ENCODE measurements at regions not wholly inside any gene's neighbourhood (a gene's known extent, or its start where the extent isn't known, plus 50 kb on each side); places are given as distances from the start of the nearest gene placed in this dataset.
"Not testable (repeated sequence)": the region's sequence is repeated elsewhere in the genome, so short reads cannot be mapped to it uniquely, and the experiment has no call there.

GRCh38 chr3:94336046-94336753 is 273.3 kb downstream of the NSUN3 start:
- no peak for DNase-seq

- no peak for DNase-seq
Observed at GRCh38 chr3:94345101-94345500, 282.2 kb downstream of the NSUN3 start.

DNA sequence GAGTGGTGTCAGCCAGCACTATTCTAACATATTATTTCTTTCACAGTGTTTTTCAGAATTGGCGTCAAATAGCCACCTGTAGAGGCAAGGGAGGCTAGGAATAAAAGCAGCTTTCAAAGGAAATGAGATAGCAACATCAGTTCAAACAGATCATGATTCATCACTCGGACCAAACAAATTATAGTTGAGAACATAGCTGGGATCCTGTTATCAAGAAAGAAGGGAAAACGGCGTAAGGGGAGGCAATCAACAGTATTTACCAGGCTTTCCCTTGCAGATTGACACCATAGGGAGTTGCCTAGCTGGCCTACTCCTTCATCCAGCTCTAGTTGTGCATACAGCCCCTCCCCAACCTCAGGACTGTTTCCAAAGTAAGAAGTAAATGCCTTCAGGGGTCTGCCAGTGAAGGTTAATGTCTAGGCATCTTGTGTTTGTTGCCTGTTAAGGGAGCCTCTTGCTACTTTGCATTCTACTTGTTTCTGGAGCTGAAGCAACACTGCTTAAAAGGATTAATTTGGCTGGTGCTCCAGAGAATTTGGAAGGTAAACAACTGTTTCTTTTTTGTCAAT is 286.5 kb downstream of the NSUN3 start:
- DNase-seq, result no peak

GRCh38 chr3:94356581-94356980 is 293.7 kb downstream of the NSUN3 start:
- no peak for DNase-seq

- no peak for DNase-seq
Observed at GRCh38 chr3:94359996-94360395, 297.1 kb downstream of the NSUN3 start.

DNA sequence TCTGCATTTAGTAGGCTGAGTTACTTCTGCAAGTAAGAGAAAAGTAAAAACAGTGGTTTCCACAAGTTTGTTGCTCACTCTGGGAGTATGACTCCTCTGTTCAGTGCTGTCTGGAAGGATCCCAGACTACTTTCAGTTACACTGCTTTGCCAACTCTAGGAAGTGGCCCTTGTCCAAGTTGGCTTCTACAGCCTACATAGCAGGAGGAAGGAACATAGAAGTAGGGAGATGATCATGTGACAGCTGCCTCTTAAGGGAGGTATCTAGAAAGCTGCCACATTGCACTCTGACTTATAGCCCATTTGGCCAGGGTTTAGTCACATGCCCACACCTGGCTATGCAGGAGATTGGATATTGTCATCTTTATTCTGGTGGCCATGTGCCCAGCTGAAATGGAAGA is 298.1 kb downstream of the NSUN3 start:
- no peak for DNase-seq

GRCh38 chr3:94362393-94362792 is 299.5 kb downstream of the NSUN3 start:
- DNase-seq, result no peak

DNA sequence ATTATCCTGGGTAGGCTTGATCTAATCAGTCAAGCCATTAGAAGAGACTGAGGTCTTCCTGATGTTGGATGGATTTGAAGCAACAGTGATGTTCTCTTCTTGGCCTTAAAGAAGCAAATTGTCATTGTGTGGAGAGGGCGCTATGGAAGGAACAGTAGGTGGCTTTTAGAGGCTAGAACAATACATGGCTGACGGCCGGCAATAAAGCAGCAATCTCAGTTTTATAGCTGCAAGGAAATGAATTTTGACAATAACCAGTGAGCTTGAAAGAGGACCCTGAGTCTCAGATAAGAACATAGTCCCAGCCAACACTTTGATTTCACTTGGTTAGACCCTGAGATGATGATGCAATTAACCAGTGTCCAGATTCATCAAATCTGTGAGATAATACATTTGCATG is 302.1 kb downstream of the NSUN3 start:
- DNase-seq, result no peak

DNA sequence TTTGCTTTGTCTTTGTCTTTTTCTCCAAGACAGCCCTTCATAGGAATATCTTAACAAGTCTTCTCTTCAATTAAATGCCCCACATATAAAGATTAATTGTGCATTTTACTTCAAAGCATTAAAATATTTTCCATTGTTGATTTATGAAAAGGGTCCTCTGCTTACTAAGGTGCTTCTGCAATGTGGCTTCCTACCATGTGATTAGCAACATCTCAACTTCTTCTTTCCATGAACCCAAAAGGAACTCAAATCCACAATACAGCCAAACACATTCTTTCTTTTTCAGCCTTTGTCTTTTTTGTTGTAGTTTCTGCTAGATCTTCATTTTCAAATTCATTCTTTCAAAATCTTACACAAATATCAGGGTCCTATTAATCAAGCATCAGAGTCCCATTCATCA is 309.2 kb downstream of the NSUN3 start:
- DNase-seq, result no peak

GRCh38 chr3:94373456-94373855 is 310.6 kb downstream of the NSUN3 start:
- no peak for DNase-seq

- DNase-seq, result no peak
Observed at GRCh38 chr3:94374439-94375161, 311.7 kb downstream of the NSUN3 start.

DNA sequence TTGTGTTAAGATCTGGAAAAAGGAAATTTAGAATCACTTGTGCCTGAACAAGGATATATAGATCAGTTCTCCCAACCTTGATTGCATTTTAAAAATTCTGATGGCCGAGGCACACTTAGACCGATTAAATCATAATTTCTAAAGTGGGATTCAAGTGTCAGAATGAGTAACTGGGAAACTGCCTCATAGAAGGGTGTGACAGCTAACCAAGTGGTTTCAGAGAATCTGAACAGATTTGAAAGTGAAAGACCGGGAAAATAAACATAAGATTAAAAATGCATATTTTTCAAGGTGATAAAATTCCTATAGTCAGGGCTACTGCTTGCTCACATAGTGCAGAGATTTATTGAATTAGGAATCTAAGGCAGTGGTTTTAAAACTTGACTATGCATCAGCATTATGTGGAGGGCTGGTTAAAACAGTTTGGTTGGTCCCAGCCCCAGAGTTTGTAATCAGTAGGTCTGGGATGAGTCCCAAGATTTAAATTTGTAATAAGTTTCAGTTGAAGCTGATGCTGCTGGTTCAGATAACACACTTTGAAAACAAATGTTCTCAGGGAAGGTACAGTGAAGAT is 314.3 kb downstream of the NSUN3 start:
- not testable (repeated sequence) for DNase-seq

- DNase-seq, result not testable (repeated sequence)
Observed at GRCh38 chr3:94377863-94378262, 315.0 kb downstream of the NSUN3 start.

- DNase-seq, result no peak
Observed at GRCh38 chr3:94378322-94378721, 315.5 kb downstream of the NSUN3 start.

- DNase-seq, result no peak
Observed at GRCh38 chr3:94379264-94379663, 316.4 kb downstream of the NSUN3 start.

- no peak for DNase-seq
Observed at GRCh38 chr3:94394885-94395284, 332.0 kb downstream of the NSUN3 start.

- no peak for DNase-seq
Observed at GRCh38 chr3:94395851-94396250, 333.0 kb downstream of the NSUN3 start.

DNA sequence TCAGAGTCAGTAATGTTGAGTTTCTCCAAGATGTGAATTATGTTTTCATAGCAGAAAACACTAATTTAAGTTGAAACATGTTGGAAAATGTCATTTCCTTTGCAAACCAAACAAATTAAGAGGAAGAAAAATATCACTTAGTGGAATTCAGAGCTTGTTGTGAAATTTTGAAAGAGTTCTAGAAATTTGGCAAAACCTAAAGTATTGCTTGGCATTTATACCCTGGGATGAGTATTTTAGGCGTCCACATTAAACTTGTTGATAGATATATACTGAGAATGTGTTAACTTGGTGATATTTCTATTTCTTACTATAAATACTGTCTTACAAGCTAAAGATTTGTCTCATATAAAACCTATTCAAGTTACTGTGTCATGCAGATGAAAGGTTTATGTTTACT is 335.2 kb downstream of the NSUN3 start:
- no peak for DNase-seq

DNA sequence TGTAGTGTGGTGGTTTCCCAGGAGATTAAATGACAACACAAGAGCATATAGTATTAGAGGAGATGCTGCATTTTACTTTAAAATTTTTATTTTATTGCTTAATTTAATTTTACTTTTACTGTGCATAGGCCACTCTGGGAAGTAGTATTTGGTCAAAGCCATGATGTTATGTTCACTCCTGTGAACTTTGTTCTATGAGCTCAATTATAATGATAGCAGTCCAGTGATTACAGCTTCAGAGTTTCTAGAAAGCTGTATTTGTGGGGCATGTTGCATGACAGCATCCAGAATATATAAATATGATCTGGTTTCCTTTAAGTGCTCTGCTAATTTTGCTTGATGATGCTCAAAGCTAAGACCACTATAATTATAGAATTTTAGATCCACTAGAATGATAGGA is 338.6 kb downstream of the NSUN3 start:
- DNase-seq, result no peak

GRCh38 chr3:94402126-94402525 is 339.3 kb downstream of the NSUN3 start:
- DNase-seq, result no peak

DNA sequence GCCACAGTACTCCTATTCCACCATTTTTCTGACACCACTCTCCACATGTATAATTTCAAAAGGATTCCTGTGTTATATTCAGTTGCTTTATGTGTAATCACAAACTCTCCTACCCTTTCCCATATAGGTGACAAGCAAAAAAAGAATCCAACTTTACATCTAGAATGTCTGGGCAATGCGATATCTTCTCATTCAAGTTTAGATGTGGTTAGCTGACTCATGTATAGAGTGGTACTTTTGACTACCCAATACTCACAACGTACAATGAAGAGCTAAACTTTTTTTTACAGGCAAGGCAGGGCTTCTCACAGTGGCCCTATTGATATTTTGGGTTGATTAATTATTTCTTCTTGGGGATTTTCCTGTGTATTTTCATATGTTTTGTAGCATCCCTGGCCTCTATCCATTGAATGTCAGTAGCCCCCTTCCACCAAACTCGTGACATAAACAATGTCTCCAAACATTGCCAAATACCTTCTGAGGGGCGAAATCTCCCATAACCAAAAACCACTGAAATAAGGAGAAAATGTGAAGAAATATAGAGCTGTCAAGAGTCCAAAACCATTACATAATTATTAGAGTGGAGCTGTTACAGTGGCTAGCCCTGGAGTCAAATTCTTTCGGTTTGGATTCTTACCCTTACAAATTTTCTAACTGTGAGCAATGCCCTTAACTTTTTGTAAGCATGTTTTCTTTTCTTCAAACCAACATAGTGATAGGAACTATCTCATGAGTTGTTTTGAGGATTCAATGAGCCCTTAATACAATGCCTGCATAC is 342.6 kb downstream of the NSUN3 start:
- no peak for DNase-seq

DNA sequence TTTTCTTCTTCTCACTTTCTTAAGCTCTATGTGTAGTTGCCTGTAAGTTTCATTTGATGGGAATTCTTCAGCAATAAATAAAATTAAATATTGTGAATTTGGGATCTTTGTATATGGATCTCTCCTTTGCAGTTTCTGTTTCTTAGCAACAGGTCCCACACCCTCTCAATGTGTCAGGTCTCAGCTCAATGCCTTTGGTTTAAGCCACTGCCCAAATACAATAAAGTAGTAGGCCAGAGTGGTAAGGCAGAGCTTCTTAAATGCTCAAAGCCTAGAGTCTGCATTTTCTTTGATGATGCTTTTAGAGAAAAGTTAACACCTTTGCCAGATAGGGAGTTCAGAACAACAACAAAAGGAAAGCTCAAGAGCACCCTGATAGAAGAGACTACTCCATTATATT is 343.7 kb downstream of the NSUN3 start:
- no peak for DNase-seq

DNA sequence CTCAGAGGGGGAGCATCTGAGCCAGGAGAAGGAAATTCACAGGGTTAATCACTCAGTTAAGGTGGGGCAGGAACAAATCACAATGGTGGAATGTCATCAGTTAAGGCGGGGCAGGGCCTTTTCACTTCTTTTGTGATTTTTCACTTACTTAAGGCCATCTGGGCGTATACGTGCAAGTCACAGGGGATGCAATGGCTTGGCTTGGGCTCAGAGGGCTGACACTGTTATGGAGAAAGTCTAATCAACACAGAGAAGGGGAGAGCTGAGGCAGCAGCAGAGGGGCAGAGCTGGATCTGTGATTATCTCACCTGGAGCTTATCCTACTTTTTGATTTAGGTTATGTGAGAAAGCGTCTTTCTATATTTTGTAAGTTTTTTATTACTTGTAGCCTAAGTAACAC is 350.1 kb downstream of the NSUN3 start:
- DNase-seq, result not testable (repeated sequence)

Data from stimulated activated CD4-positive, alpha-beta T cell treated with anti-CD3 and anti-CD28 coated beads, Interleukin-15, amount 100 ng/mL, for 24 hours (primary cell).